HCT116 (cell line): ENCODE measurements at regions not wholly inside any gene's neighbourhood (a gene's known extent, or its start where the extent isn't known, plus 50 kb on each side); places are given as distances from the start of the nearest gene placed in this dataset.

Source experiments
- ATAC-seq: fragments of 200-7000 bp; cut with Tn5 transposase; 2 replicates; pipeline ENCODE4 v1.9.1; 2020; ENCODE audit warnings: mild to moderate bottlenecking, moderate library complexity
- BruUV-seq: library from RNA; stranded (reverse); fragments of 400-500 nt; replicated peaks from 2 replicates; lab custom pipeline; 2021; lab: Mats Ljungman, UMichigan
- CTCF ChIA-PET: fragments of 300-600 bp; sonication (Branson Sonifier 250); formaldehyde crosslinking; loops from one replicate; lab custom pipeline; 2021; ENCODE audit warnings: antibody characterized with exemption; lab: Charles Lee
- POLR2A ChIA-PET: fragments of 300-600, 350-600 bp; sonication (Branson Sonifier 250); formaldehyde crosslinking; loops from one replicate; lab custom pipeline; 2021; ENCODE audit warnings: antibody characterized with exemption; lab: Charles Lee
- RAD21 ChIA-PET, 2 experiments: fragments of 300-600 bp; sonication (Branson Sonifier 250); formaldehyde crosslinking; loops; one replicate each; lab custom pipeline; 2023; ENCODE audit warnings: low total read pairs in 2 of 2; ENCODE audit not compliant: uncharacterized antibody in 2 of 2, unreplicated experiment in 2 of 2, low non-redundant PET in 1 of 2; lab: Charles Lee
- DNase-seq: peaks from one replicate; pipeline ENCODE4 v3.0.0-alpha.2; 2010; ENCODE audit warnings: low read depth, low spot score
- H2AFZ ChIP-seq: fragments of 200-600 bp; shearing (Covaris generic), sonication (generic); 2 replicates; pipeline ENCODE4 v1.6.1; 2017; ENCODE audit warnings: low read depth, mixed run types, mixed read lengths, antibody characterized with exemption, low read length; ENCODE audit not compliant: poor library complexity, severe bottlenecking
- H3K27ac ChIP-seq: 2 replicates; pipeline ENCODE4 v1.5.1; 2012; ENCODE audit warnings: low read depth, low read length
- H3K27me3 ChIP-seq: fragments of 200-600 bp; sonication (generic); 2 replicates; pipeline ENCODE4 v1.6.1; 2016; ENCODE audit warnings: mixed run types, low read length, mixed read lengths; ENCODE audit not compliant: insufficient read depth
- H3K36me3 ChIP-seq, 2 experiments: fragments of 200-500 bp in 1 of 2; fragments of 200-600 bp in 1 of 2; sonication (Bioruptor generic) in 1 of 2; sonication (generic) in 1 of 2; 2 replicates each; pipeline versions ENCODE4 v1.5.1 to v1.6.1; 2014 to 2016; ENCODE audit warnings: low read length in 2 of 2, inconsistent platforms in 1 of 2, mixed read lengths in 1 of 2, mixed run types in 1 of 2; ENCODE audit not compliant: insufficient read depth in 2 of 2, control insufficient read depth in 1 of 2
- H3K4me1 ChIP-seq, 2 experiments: fragments of 200-600 bp in 1 of 2; sonication (generic) in 1 of 2; 2 replicates each; pipeline versions ENCODE4 v1.5.1 to v1.6.1; 2012 to 2017; ENCODE audit warnings: low read length in 2 of 2, inconsistent platforms in 1 of 2, mild to moderate bottlenecking in 1 of 2, mixed read lengths in 1 of 2, mixed run types in 1 of 2, moderate library complexity in 1 of 2; ENCODE audit not compliant: insufficient read depth in 2 of 2, control insufficient read depth in 1 of 2
- H3K4me2 ChIP-seq: fragments of 200-600 bp; sonication (generic); 2 replicates; pipeline ENCODE4 v1.6.1; 2017; ENCODE audit warnings: mixed run types, low read length, mixed read lengths
- H3K4me3 ChIP-seq, 2 experiments: fragments of 200-600 bp in 1 of 2; sonication (generic) in 1 of 2; replicated peaks in 1 of 2; 2 replicates each; pipeline ENCODE4 v1.5.1; 2011 to 2016; ENCODE audit warnings: low read length in 2 of 2, control low read depth in 1 of 2, low read depth in 1 of 2, mild to moderate bottlenecking in 1 of 2, mixed read lengths in 1 of 2, mixed run types in 1 of 2
- H3K79me2 ChIP-seq: fragments of 200-600 bp; sonication (generic); 2 replicates; pipeline ENCODE4 v1.6.1; 2017; ENCODE audit warnings: mild to moderate bottlenecking, mixed run types, low read length, moderate library complexity, mixed read lengths; ENCODE audit not compliant: insufficient read depth
- H3K9ac ChIP-seq: fragments of 200-600 bp; sonication (generic); 2 replicates; pipeline ENCODE4 v1.6.1; 2016; ENCODE audit warnings: low read length, mixed read lengths
- H3K9me2 ChIP-seq: fragments of 200-600 bp; sonication (generic), shearing (Covaris generic); 2 replicates; pipeline ENCODE4 v1.6.1; 2017; ENCODE audit warnings: mixed run types, mild to moderate bottlenecking, moderate library complexity; ENCODE audit not compliant: insufficient read depth
- H3K9me3 ChIP-seq, 2 experiments: fragments of 200-500 bp in 1 of 2; fragments of 200-600 bp in 1 of 2; sonication (Bioruptor generic) in 1 of 2; sonication (generic) in 1 of 2; 2 replicates each; pipeline ENCODE4 v1.6.1; 2014 to 2017; ENCODE audit warnings: low read length in 2 of 2, mixed read lengths in 2 of 2, inconsistent platforms in 1 of 2, low read depth in 1 of 2, mild to moderate bottlenecking in 1 of 2, mixed run types in 1 of 2, moderate library complexity in 1 of 2; ENCODE audit not compliant: control insufficient read depth in 1 of 2, insufficient read depth in 1 of 2
- H4K20me1 ChIP-seq: fragments of 200-600 bp; sonication (generic), shearing (Covaris generic); 2 replicates; pipeline ENCODE4 v1.6.1; 2017; ENCODE audit warnings: mixed run types, mild to moderate bottlenecking, moderate library complexity; ENCODE audit not compliant: insufficient read depth
- ATF3 ChIP-seq: IDR thresholded peaks from 2 replicates; pipeline ENCODE4 v1.6.1; 2012
- CBX3 ChIP-seq: IDR thresholded peaks from 2 replicates; pipeline ENCODE4 v1.6.1; 2012; ENCODE audit warnings: low read depth
- CEBPB ChIP-seq: IDR thresholded peaks from 2 replicates; pipeline ENCODE4 v1.6.1; 2012; ENCODE audit warnings: low read depth
- CTCF ChIP-seq, 3 experiments: fragments of 200-600 bp in 1 of 3; sonication (generic) in 1 of 3; IDR thresholded peaks in 2 of 3; conservative IDR thresholded peaks in 1 of 3; 2 replicates each; pipeline ENCODE4 v1.5.1; 2012 to 2017; ENCODE audit warnings: low read depth in 2 of 3, low read length in 2 of 3, antibody characterized with exemption in 1 of 3, borderline replicate concordance in 1 of 3, control low read depth in 1 of 3, mild to moderate bottlenecking in 1 of 3, mixed read lengths in 1 of 3, mixed run types in 1 of 3, moderate library complexity in 1 of 3; ENCODE audit not compliant: insufficient read depth in 1 of 3
- ELF1 ChIP-seq: IDR thresholded peaks from 2 replicates; pipeline ENCODE4 v1.6.1; 2012; ENCODE audit warnings: low read depth, borderline replicate concordance
- EZH2 ChIP-seq: fragments of 200-600 bp; sonication (generic); IDR thresholded peaks from 2 replicates; pipeline ENCODE4 v1.6.1; 2017; ENCODE audit warnings: antibody characterized with exemption, mixed run types
- FOSL1 ChIP-seq: IDR thresholded peaks from 2 replicates; pipeline ENCODE4 v1.6.1; 2012; ENCODE audit warnings: low read depth
- JUND ChIP-seq: IDR thresholded peaks from 2 replicates; pipeline ENCODE4 v1.6.1; 2012
- MAX ChIP-seq: IDR thresholded peaks from 2 replicates; pipeline ENCODE4 v1.6.1; 2012
- POLR2AphosphoS5 ChIP-seq: IDR thresholded peaks from 2 replicates; pipeline ENCODE4 v1.6.1; 2011; ENCODE audit warnings: mild to moderate bottlenecking, low read depth, low read length, moderate library complexity
- RAD21 ChIP-seq: IDR thresholded peaks from 2 replicates; pipeline ENCODE4 v1.6.1; 2012; ENCODE audit warnings: low read depth, mild to moderate bottlenecking
- REST ChIP-seq: IDR thresholded peaks from 2 replicates; pipeline ENCODE4 v1.6.1; 2012; ENCODE audit warnings: low read depth
- SP1 ChIP-seq: IDR thresholded peaks from 2 replicates; pipeline ENCODE4 v1.6.1; 2012; ENCODE audit warnings: low read depth
- SRF ChIP-seq: IDR thresholded peaks from 2 replicates; pipeline ENCODE4 v1.6.1; 2012; ENCODE audit warnings: low read depth
- TCF7L2 ChIP-seq: IDR thresholded peaks from 2 replicates; pipeline ENCODE4 v1.7.0; 2011; ENCODE audit warnings: borderline replicate concordance, inconsistent platforms; ENCODE audit not compliant: insufficient read depth, insufficient read length; ENCODE audit errors: extremely low read depth
- ZBTB33 ChIP-seq: IDR thresholded peaks from 2 replicates; pipeline ENCODE4 v1.6.1; 2011; ENCODE audit warnings: mild to moderate bottlenecking, low read length, moderate library complexity; ENCODE audit not compliant: insufficient replicate concordance; ENCODE audit errors: extremely low read depth
- ZNF274 ChIP-seq: fragments of 200-500 bp; sonication (Bioruptor generic); IDR thresholded peaks from 2 replicates; pipeline ENCODE4 v1.6.1; 2014; ENCODE audit warnings: mild to moderate bottlenecking, low read depth, low read length, inconsistent platforms
- intact Hi-C: fragments of 100-400 bp; cut with micrococcal nuclease; formaldehyde crosslinking; loops from 2 replicates; pipeline ENCODE4 v1.10.0; 2022

- peaks cover 42 to 57% of the 10 kb centered on the region in 2 experiments; a peak in 3 of 4 replicates for H3K9me3 ChIP-seq
- H3K4me1 ChIP-seq, result no peaks in the 10 kb centered on the region
- no peak for DNase-seq
- no peak overlapping the region for H3K4me3 ChIP-seq
- H2AFZ ChIP-seq, result no peak overlapping the region
- H3K9ac ChIP-seq, result no peak overlapping the region
- no peaks in the 10 kb centered on the region for H4K20me1 ChIP-seq
- no peak for ATAC-seq
- no peak overlapping the region for H3K27ac ChIP-seq
- H3K36me3 ChIP-seq, result no peaks in the 10 kb centered on the region; a peak in 1 of 4 replicates
- intact Hi-C loops, result no loop called here
- H3K4me2 ChIP-seq, result no peak overlapping the region
- ChIA-PET POLR2A (no interaction called here), CTCF (no interaction called here), RAD21 (no interaction called here)
- BruUV-seq, result no TSS peak
- no peaks in the 10 kb centered on the region for H3K27me3 ChIP-seq
- TF ChIP-seq SRF (no peak), MAX (no peak), TCF7L2 (no peak), CEBPB (no peak), ELF1 (no peak), SP1 (no peak), ZBTB33 (no peak), ZNF274 (no peak), EZH2 (no peak), CTCF (IDR thresholded peaks at IDR 0.05 in 2 of 3, conservative IDR thresholded peaks at IDR 0.05 in 1 of 3; ENCODE audit: borderline replicate concordance in 1 of 3, insufficient read depth in 1 of 3, low read depth in 2 of 3, low read length in 2 of 3) (no peak), JUND (no peak), ATF3 (no peak), RAD21 (no peak), REST (no peak), POLR2AphosphoS5 (no peak), FOSL1 (no peak), CBX3 (no peak)
- H3K9me2 ChIP-seq, result no peaks in the 10 kb centered on the region
- no peaks in the 10 kb centered on the region for H3K79me2 ChIP-seq
Observed at GRCh38 chr16:79777679-79778078, 177.1 kb upstream of the MAF start.
